ENCODE measurements at regions not wholly inside any gene's neighbourhood (a gene's known extent, or its start where the extent isn't known, plus 50 kb on each side); places are given as distances from the start of the nearest gene placed in this dataset.

- TF ChIP-seq CTCF (IDR thresholded peaks at IDR 0.05; ENCODE audit: borderline replicate concordance, control extremely low read depth, extremely low read depth, insufficient read depth, missing control alignments), result no peak
- DNase-seq (ENCODE audit: low spot score), result no peak
- in situ Hi-C loops (cut with MboI; ENCODE audit: low sequenced_read_pairs, unreplicated experiment), result no loop called here
Observed at GRCh38 chr12:126425264-126425663, 1360.0 kb downstream of the AACS start.

- in situ Hi-C loops (cut with MboI; ENCODE audit: low sequenced_read_pairs, unreplicated experiment), result no loop called here
Observed at GRCh38 chr12:126428769-126429168, 1363.5 kb downstream of the AACS start.

GRCh38 chr12:126430921-126431320 lies 1365.7 kb downstream of the AACS start:
- in situ Hi-C loops (cut with MboI; ENCODE audit: low sequenced_read_pairs, unreplicated experiment), result no loop called here
- DNase-seq (ENCODE audit: low spot score), result no peak
- no peak for TF ChIP-seq CTCF (IDR thresholded peaks at IDR 0.05; ENCODE audit: borderline replicate concordance, control extremely low read depth, extremely low read depth, insufficient read depth, missing control alignments)

More at GRCh38 chr12:126428769-126429168, 1363.5 kb downstream of the AACS start:
- no peak for DNase-seq (ENCODE audit: low spot score)
- no peak for TF ChIP-seq CTCF (IDR thresholded peaks at IDR 0.05; ENCODE audit: borderline replicate concordance, control extremely low read depth, extremely low read depth, insufficient read depth, missing control alignments)

GRCh38 chr12:126431767-126432166 lies 1366.5 kb downstream of the AACS start:
- DNase-seq (ENCODE audit: low spot score), result no peak
- TF ChIP-seq CTCF (IDR thresholded peaks at IDR 0.05; ENCODE audit: borderline replicate concordance, control extremely low read depth, extremely low read depth, insufficient read depth, missing control alignments), result no peak
- in situ Hi-C loops (cut with MboI; ENCODE audit: low sequenced_read_pairs, unreplicated experiment), result no loop called here

GRCh38 chr12:126432780-126433179 lies 1367.5 kb downstream of the AACS start:
- in situ Hi-C loops (cut with MboI; ENCODE audit: low sequenced_read_pairs, unreplicated experiment), result no loop called here
- TF ChIP-seq CTCF (IDR thresholded peaks at IDR 0.05; ENCODE audit: borderline replicate concordance, control extremely low read depth, extremely low read depth, insufficient read depth, missing control alignments), result no peak
- DNase-seq (ENCODE audit: low spot score), result no peak

- in situ Hi-C loops (cut with MboI; ENCODE audit: low sequenced_read_pairs, unreplicated experiment), result no loop called here
- TF ChIP-seq CTCF (IDR thresholded peaks at IDR 0.05; ENCODE audit: borderline replicate concordance, control extremely low read depth, extremely low read depth, insufficient read depth, missing control alignments), result no peak
- DNase-seq (ENCODE audit: low spot score), result no peak
Observed at GRCh38 chr12:126434412-126434985, 1369.3 kb downstream of the AACS start.

Data from GM13976 (cell line).